Subcutaneous abdominal adipose tissue (tissue), 5 donors: ENCODE measurements at regions not wholly inside any gene's neighbourhood (a gene's known extent, or its start where the extent isn't known, plus 50 kb on each side); places are given as distances from the start of the nearest gene placed in this dataset.

ENCODE experiments used
- H3K27ac ChIP-seq: one replicate; pipeline ENCODE4 v1.7.0; 2013; ENCODE audit warnings: low read depth, mild to moderate bottlenecking, inconsistent platforms, low read length, moderate library complexity
- H3K27me3 ChIP-seq, 5 donors: one replicate each; pipeline ENCODE4 v1.7.0; 2013; ENCODE audit warnings: low read length in 5 of 5, inconsistent platforms in 1 of 5; ENCODE audit not compliant: control insufficient read depth in 5 of 5, insufficient read depth in 4 of 5
- H3K36me3 ChIP-seq, 5 donors: one replicate each; pipeline ENCODE4 v1.7.0; 2013; ENCODE audit warnings: low read length in 5 of 5; ENCODE audit not compliant: control insufficient read depth in 5 of 5, insufficient read depth in 5 of 5
- H3K4me1 ChIP-seq, 5 donors: one replicate each; pipeline ENCODE4 v1.7.0; 2013; ENCODE audit warnings: low read length in 5 of 5, mild to moderate bottlenecking in 3 of 5, moderate library complexity in 1 of 5; ENCODE audit not compliant: control insufficient read depth in 5 of 5, insufficient read depth in 5 of 5
- H3K4me3 ChIP-seq, 5 donors: one replicate each; pipeline ENCODE4 v1.7.0; 2013; ENCODE audit warnings: low read length in 5 of 5, low read depth in 1 of 5
- H3K9ac ChIP-seq, 5 donors: one replicate each; pipeline ENCODE4 v1.7.0; 2013; ENCODE audit warnings: low read length in 5 of 5, mild to moderate bottlenecking in 4 of 5, moderate library complexity in 3 of 5
- H3K9me3 ChIP-seq, 5 donors: one replicate each; pipeline ENCODE4 v1.7.0; 2013; ENCODE audit warnings: low read length in 5 of 5; ENCODE audit not compliant: control insufficient read depth in 5 of 5
- donor health status: healthy.
- donor health status: healthy.
- donor health status: healthy.
- donor health status: healthy.
- donor health status: healthy.

DNA sequence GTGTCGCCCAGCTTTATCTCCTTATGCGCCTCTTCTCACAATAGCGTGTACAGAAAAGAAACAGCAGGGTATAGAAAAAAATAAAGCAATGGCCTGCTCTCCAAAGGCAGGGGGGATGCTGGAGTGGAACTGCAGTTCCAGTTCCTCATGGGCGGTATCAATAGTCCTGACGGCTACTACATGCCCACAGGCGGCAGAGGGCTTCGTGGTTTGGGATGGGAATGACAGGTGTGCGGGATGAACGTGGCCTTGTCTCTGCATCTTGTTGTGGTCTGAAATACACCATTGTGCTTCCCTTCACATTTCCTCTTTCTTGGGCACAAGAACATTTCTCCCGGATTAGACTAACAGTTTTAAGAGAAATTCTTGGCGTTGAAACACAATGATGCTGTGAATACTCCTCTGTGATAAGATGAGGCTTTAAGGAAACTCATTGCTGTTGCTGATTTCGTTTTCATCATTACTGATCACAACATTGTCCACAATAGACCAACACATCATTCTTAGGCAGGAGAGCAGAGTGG is 124.1 kb upstream of the IGFBP7 start:
- Histone ChIP-seq H3K4me1 (no peaks in the 10 kb centered on the region), H3K9ac (no peak overlapping the region), H3K27ac (no peak overlapping the region), H3K4me3 (no peak overlapping the region), H3K9me3 (no peaks in the 10 kb centered on the region), H3K36me3 (no peaks in the 10 kb centered on the region), H3K27me3 (peaks cover 0 to 5% (median 3%) of the 10 kb centered on the region in 5 donors)

DNA sequence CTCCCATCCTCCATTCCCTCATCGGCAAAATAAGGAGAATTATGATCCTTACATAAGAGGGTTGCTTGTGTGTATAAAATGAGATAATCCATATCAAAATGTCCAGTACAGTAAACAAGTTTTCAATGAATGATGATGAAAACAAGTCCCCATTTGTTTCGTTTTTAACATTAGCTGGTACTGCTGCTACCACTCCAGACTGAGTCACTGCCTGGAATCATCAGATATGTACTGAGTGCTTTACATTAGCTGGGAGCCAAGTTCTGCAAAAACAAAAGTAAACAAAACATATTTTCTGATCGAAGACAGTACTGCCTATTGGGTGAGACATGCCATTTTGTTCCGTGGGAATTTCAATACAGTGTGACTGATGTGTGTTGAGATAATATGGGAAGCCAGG is 123.2 kb upstream of the IGFBP7 start:
- peaks cover 0 to 5% (median 3%) of the 10 kb centered on the region in 5 donors for H3K27me3 ChIP-seq
- no peak overlapping the region for H3K9ac ChIP-seq
- no peak overlapping the region for H3K4me3 ChIP-seq
- no peak overlapping the region for H3K27ac ChIP-seq
- no peaks in the 10 kb centered on the region for H3K9me3 ChIP-seq
- no peaks in the 10 kb centered on the region for H3K36me3 ChIP-seq
- no peaks in the 10 kb centered on the region for H3K4me1 ChIP-seq

DNA sequence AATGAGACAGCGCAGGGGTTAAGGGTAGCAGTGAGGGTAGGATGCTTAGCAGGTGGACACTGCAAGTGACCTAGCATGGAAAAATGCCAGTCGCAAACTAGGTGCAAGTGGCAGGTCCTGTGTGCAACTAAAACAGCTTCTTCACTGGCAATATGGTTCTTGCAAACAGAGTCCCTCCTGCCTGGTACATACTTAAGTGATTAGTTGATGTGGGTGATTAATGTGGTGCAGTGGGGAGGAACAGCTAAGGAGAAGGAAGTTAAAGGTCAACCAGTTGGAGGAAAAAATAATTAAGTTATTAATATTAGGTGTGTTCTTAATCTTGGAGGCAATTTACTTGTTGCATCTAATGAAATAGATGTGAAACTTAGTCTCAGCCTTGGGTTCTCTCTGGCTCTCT is 121.6 kb upstream of the IGFBP7 start:
- Histone ChIP-seq H3K9me3 (no peaks in the 10 kb centered on the region), H3K4me1 (no peaks in the 10 kb centered on the region), H3K36me3 (no peaks in the 10 kb centered on the region), H3K27me3 (no peaks in the 10 kb centered on the region), H3K4me3 (no peak overlapping the region), H3K27ac (no peak overlapping the region), H3K9ac (no peak overlapping the region)

DNA sequence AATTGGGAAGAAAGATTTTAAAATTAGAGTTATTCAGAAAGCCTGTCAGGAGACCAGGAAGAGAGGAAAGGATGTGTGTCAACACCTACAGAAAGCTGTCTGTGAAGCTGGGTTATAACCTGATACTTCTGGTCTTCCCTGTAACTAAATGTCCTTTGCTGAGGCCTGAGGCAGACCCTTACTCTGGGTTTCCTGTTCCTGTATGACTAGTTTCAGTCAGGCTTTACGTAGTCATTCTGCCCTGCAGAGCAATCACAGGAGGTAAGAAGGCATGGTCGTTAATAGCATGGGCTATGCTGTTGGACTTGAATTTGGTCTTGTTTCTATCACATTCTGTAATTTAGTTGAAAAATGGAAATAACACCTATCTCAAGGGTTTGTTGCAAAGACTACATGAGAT is 110.5 kb upstream of the IGFBP7 start:
- H3K27ac ChIP-seq, result no peak overlapping the region
- no peaks in the 10 kb centered on the region for H3K4me1 ChIP-seq
- H3K9ac ChIP-seq, result no peak overlapping the region
- peaks cover 0 to 4% (median 4%) of the 10 kb centered on the region in 5 donors for H3K9me3 ChIP-seq
- H3K27me3 ChIP-seq, result no peaks in the 10 kb centered on the region
- H3K4me3 ChIP-seq, result no peak overlapping the region
- no peaks in the 10 kb centered on the region for H3K36me3 ChIP-seq

GRCh38 chr4:57220172-57220571 is 110.0 kb upstream of the IGFBP7 start:
- no peaks in the 10 kb centered on the region for H3K4me1 ChIP-seq

DNA sequence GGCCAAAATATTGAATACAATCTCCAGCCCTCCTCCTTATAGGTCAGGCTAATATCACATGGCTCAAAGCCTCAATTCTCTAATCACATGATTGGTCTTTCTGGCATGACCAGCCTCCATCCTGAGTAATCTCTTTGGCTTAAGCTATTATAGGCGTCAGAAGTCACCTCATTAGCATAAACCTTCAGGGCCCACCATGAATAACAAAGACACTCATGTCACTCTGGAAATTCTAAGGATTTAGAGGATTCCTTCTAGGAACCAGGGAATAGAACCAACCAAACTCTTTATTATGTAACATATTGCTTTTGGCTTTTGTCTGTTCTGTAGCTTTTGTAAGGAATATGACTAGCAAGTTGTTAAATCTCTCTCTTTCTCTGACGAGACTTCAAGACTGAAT is 109.2 kb upstream of the IGFBP7 start:
- H3K36me3 ChIP-seq, result no peaks in the 10 kb centered on the region
- no peak overlapping the region for H3K4me3 ChIP-seq
- no peak overlapping the region for H3K9ac ChIP-seq
- H3K27ac ChIP-seq, result no peak overlapping the region
- H3K4me1 ChIP-seq, result no peaks in the 10 kb centered on the region
- peaks cover 0 to 4% (median 4%) of the 10 kb centered on the region in 5 donors for H3K9me3 ChIP-seq
- no peaks in the 10 kb centered on the region for H3K27me3 ChIP-seq

More at GRCh38 chr4:57220172-57220571, 110.0 kb upstream of the IGFBP7 start:
- no peak overlapping the region for H3K9ac ChIP-seq
- peaks cover 0 to 4% (median 4%) of the 10 kb centered on the region in 5 donors for H3K9me3 ChIP-seq
- H3K4me3 ChIP-seq, result no peak overlapping the region
- no peaks in the 10 kb centered on the region for H3K36me3 ChIP-seq
- H3K27me3 ChIP-seq, result no peaks in the 10 kb centered on the region
- H3K27ac ChIP-seq, result no peak overlapping the region

GRCh38 chr4:57214654-57215411 is 104.6 kb upstream of the IGFBP7 start:
- H3K9me3 ChIP-seq, result peaks cover 0 to 4% (median 4%) of the 10 kb centered on the region in 5 donors
- peaks cover 0 to 3% (median 0%) of the 10 kb centered on the region in 5 donors for H3K4me1 ChIP-seq
- no peaks in the 10 kb centered on the region for H3K36me3 ChIP-seq
- no peaks in the 10 kb centered on the region for H3K27me3 ChIP-seq
- no peak overlapping the region for H3K4me3 ChIP-seq
- H3K9ac ChIP-seq, result no peak overlapping the region
- H3K27ac ChIP-seq, result no peak overlapping the region

GRCh38 chr4:57211131-57211530 is 100.9 kb upstream of the IGFBP7 start:
- Histone ChIP-seq H3K27ac (no peak overlapping the region), H3K4me1 (peaks cover 0 to 3% (median 0%) of the 10 kb centered on the region in 5 donors), H3K9me3 (no peaks in the 10 kb centered on the region), H3K36me3 (no peaks in the 10 kb centered on the region), H3K4me3 (no peak overlapping the region), H3K27me3 (peaks cover 0 to 2% (median 0%) of the 10 kb centered on the region in 5 donors), H3K9ac (no peak overlapping the region)

GRCh38 chr4:57206172-57206571 is 96.0 kb upstream of the IGFBP7 start:
- H3K4me3 ChIP-seq, result no peak overlapping the region
- H3K36me3 ChIP-seq, result no peaks in the 10 kb centered on the region

DNA sequence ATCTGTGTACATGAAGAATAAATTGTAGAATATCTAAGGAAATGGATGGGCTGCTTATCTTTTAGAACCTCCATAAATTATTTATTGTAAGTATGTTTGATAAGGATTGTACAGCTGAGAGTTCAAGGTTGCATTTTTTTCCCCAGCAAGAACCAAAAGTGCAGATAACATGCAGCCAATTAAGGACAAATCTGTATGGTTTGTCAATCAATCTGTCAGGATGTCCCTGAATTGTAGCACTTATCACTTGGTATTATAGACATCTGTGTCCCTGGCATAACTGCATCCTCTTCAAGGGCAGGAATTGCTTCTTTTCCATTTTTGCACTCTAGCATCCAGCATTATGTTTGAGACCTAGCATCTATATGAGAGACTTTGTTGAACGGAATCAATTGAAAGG is 95.4 kb upstream of the IGFBP7 start:
- Histone ChIP-seq H3K4me1 (peaks cover 0 to 3% (median 0%) of the 10 kb centered on the region in 5 donors), H3K27ac (no peak overlapping the region), H3K36me3 (no peaks in the 10 kb centered on the region), H3K4me3 (no peak overlapping the region), H3K9ac (no peak overlapping the region), H3K27me3 (peaks cover 0 to 2% (median 0%) of the 10 kb centered on the region in 5 donors), H3K9me3 (no peaks in the 10 kb centered on the region)

More at GRCh38 chr4:57206172-57206571, 96.0 kb upstream of the IGFBP7 start:
- H3K9ac ChIP-seq, result no peak overlapping the region
- peaks cover 0 to 3% (median 0%) of the 10 kb centered on the region in 5 donors for H3K4me1 ChIP-seq
- H3K9me3 ChIP-seq, result no peaks in the 10 kb centered on the region
- no peak overlapping the region for H3K27ac ChIP-seq
- H3K27me3 ChIP-seq, result peaks cover 0 to 2% (median 0%) of the 10 kb centered on the region in 5 donors
